GM13976 (cell line): ENCODE measurements at regions not wholly inside any gene's neighbourhood (a gene's known extent, or its start where the extent isn't known, plus 50 kb on each side); places are given as distances from the start of the nearest gene placed in this dataset.

Experiments
- DNase-seq: peaks from one replicate; pipeline ENCODE4 v3.0.0; 2012; ENCODE audit warnings: low spot score
- CTCF ChIP-seq: IDR thresholded peaks from 2 replicates; pipeline ENCODE4 v1.5.1; 2012; ENCODE audit warnings: borderline replicate concordance, mild to moderate bottlenecking; ENCODE audit not compliant: insufficient read depth; ENCODE audit errors: extremely low read depth, missing control alignments, control extremely low read depth
- in situ Hi-C: fragments of 300-500 bp; cut with MboI; formaldehyde crosslinking; loops from one replicate; pipeline ENCODE4 v1.12.0; 2022; ENCODE audit warnings: low sequenced_read_pairs, mixed read lengths, inconsistent platforms; ENCODE audit not compliant: unreplicated experiment

DNA sequence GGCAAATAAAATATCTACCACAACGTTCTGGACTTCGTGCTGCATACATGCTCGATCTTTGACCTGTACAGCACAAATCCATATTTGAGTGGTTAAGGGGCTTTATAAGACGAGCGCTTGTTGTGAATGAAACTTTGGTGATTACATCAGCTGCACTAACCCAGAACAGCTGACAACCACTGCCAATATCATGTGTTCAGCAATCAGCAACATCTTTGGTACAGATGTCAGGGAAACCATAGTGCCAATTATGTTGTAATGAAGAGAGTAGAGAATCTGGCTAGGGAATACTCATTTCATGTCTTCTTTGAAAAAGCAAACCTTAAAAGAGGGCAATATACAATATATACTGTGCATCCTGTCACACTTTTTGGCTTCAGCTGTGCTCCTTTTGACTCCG is 188.6 kb upstream of the NT5E start:
- TF ChIP-seq CTCF = no peak
- no peak for DNase-seq
- in situ Hi-C loops = no loop called here

GRCh38 chr6:85255661-85256060 is 194.2 kb upstream of the NT5E start:
- DNase-seq = no peak
- in situ Hi-C loops = no loop called here
- TF ChIP-seq CTCF = no peak

DNA sequence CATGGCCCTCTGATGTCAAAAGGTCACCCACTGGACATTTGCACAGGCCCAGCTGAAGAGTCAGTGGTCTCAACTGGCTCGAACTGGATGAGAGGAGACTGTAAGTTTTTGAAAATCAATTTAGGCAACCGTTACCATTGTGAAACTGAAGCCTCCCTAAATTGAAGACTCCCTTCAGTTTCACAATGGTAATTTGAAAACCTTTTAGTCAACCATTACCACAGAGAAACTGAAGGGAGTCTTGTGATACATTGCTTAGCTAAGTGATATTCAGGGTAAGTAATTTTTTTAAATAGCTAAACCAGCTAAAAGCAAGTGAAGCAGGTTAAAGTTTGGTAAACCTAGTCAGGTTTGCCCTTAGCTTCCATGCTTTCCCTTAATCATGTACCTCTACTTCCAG is 197.3 kb upstream of the NT5E start:
- DNase-seq = no peak
- in situ Hi-C loops = no loop called here
- TF ChIP-seq CTCF = no peak

GRCh38 chr6:85252085-85252484 is 197.8 kb upstream of the NT5E start:
- DNase-seq = no peak
- in situ Hi-C loops = no loop called here
- no peak for TF ChIP-seq CTCF

DNA sequence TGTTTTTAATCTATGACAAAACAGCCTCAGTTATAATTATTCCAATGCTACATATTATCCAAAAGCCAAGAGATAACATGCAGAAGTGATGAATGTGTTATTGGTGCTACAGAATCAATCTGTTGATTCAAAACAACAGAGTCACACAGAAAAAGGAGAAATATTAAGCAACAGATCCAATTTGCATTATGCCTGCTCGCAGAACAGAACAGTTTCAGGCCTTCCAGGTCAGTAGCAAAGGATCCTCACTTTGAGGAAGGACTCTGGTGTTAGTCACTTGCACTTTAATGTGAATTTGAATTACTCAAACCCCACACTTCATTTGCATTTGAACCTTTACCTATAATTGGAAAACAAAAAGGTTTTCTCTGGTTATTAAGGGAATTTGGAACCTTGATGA is 198.6 kb upstream of the NT5E start:
- no peak for TF ChIP-seq CTCF
- in situ Hi-C loops = no loop called here
- no peak for DNase-seq

- in situ Hi-C loops = no loop called here
- TF ChIP-seq CTCF = no peak
- DNase-seq = no peak
Measured at GRCh38 chr6:85250586-85251220, 199.2 kb upstream of the NT5E start.
